HG02870 (cell line): ENCODE measurements at regions not wholly inside any gene's neighbourhood (a gene's known extent, or its start where the extent isn't known, plus 50 kb on each side); places are given as distances from the start of the nearest gene placed in this dataset.
A peak's percentile ranks its signal among the peaks of the same experiment; 100 is the strongest.
"Not testable (repeated sequence)": the region's sequence is repeated elsewhere in the genome, so short reads cannot be mapped to it uniquely, and the experiment has no call there.

Experiments
- ATAC-seq: cut with Tn5 transposase; IDR thresholded peaks from one replicate; pipeline ENCODE4 v1.9.1; 2021; ENCODE audit warnings: mild to moderate bottlenecking, moderate library complexity; ENCODE audit not compliant: unreplicated experiment

DNA sequence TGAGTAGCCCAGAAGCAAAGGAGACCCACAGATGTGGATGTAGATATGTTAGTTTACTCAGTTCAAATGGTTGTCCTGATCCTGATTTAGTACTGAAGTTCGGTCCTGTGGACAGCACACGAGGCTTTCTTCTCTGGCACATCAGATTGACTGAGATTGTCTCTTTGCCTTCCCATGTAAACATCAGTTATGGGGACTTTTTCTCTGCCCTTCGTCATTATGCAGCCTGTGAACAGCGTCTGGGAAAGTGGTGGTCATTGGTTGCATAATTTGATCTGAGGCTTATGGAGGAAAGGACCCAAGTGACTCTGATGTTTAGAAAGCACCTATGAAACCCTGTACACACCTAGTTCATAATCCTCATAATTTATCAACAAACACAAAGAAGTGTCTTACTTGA, 264.5 kb upstream of the SGCG start:
- not testable (repeated sequence) for ATAC-seq

DNA sequence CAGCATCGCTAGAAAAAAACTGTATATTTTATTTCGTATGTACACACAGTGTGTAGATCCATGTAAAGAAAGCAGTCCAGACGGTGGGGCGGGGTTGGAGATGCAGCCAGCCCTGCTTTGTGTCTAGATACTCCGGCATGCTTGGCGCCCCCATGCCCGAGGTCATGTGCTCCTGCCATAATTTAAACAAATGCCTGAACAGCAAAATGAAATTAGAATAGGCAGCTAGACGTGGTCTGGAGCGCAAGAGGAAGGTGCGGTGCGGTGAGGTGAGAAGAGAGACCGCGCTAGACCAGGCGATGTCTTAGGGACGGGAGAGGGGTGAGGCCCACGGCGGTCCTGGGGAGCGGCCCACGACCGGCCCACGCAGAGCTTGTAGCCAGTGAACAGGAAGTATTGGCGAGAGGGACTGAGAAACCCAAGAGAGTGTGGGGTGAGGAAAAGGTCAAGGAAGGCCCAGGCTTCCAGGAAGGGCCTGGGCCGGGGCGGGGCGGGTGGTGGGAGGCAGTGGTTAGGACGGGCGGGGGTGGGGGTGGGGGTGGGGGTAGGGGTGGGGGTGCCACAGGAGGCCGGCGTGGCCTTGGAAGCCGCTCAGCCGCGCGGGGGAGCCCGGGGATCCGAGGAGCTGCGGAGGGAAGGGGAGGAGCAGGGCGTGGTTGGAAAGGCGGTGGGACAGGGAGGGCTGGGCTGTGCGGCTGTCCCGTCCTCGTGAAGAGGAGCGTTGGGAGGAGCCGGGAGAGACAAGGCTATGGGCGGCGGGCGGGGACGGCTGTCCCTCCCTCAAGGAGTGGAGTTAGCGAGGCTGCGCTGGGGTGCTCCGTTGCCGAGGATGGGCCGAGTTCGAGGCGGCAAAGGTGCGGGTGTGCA, 254.7 kb upstream of the SGCG start:
- peak; percentile 22 for ATAC-seq

DNA sequence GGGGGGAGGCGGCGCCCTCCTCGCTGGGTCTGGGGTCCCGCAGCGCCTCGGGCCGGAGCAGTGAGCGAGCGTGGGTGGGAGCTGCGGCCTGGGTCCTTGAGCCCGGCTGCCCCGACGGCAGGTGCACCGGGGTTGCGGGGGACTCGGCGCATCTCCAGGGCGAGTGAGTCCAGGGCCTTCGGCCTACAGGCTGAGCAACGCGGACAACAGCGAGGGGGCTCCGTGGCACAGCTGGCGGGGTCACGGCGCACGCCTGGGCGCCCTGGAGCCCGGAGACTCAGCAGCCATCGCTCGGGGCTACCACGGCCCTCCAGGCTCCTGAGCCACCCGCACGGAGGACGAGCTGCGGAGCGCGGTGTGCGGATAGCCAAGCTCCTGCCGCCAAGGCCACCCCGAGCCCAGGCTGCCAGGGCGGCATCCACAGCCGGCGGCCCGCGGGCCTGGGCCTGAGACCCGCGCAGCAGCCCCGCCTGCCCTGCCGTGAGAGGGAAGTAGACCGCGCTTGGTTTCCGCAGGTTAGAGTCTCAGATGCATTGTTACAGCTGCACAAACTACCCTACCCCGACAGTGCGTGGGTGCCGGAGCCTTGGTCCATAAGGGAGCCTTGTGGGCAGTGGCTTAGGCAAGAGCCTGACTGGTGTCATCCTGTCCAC, 253.9 kb upstream of the SGCG start:
- ATAC-seq: peak; percentile 69

- ATAC-seq: not testable (repeated sequence)
Measured at GRCh38 chr13:22927845-22928244, 252.9 kb upstream of the SGCG start.

- no peak for ATAC-seq
Measured at GRCh38 chr13:22929381-22930126, 251.2 kb upstream of the SGCG start.

GRCh38 chr13:22931576-22931975, 249.2 kb upstream of the SGCG start:
- ATAC-seq: no peak

DNA sequence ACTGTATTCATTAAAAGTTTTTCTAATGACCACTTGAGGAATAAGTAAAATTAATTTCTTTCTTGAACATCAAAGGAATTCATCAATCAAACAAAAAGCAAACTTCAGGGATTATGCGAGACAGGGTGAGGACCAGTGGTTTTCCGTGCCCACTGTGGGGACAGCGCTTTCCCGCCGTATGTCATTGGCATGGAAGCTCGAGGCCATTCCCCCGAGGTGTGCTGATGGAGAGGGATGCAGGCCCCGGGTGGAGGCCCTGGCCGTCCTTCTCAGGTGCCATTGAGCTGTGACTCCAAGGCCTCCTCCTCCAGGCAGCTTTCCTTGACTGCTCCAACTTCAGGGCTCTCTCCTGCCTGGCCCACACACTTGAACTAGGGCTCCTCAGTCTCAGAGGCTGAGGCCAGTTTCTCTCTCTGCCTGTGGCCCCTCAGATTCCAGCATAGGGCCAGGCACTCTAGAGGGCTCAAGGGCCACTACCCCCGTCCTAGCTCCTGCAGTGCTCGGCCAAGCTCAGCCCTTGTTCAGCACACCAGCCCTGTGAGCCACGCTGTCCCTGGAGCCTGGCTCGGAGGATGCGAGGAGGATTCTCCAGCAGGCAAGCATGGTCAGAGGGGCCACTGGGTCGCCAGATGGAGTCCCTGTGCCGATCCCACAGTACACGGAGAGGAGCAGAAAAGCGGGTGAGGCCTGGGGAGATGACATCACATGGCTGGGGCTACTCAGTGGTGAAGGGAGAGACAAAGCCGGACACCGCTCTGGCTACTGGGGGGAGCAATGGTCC, 248.0 kb upstream of the SGCG start:
- ATAC-seq: not testable (repeated sequence)

DNA sequence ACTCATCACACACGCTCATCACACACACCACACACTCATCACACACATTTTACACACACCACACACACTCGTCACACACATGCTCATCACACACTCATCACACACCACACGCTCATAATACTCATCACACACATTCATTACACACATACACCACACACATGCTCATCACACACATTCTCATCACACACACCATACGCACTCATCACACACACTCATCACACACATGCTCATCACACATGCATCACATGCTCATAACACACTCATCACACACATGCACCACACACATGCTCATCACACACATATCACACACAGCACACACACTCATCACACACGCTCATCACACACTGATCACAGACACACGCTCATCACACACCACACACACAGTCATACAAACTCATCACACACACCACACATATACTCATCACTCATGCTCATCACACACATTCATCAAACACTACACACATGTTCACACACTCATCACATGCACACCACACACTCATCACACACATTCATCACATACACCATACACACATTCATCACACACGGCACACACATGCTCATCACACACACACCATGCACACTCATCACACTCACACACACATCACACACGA, 247.1 kb upstream of the SGCG start:
- ATAC-seq: no peak

DNA sequence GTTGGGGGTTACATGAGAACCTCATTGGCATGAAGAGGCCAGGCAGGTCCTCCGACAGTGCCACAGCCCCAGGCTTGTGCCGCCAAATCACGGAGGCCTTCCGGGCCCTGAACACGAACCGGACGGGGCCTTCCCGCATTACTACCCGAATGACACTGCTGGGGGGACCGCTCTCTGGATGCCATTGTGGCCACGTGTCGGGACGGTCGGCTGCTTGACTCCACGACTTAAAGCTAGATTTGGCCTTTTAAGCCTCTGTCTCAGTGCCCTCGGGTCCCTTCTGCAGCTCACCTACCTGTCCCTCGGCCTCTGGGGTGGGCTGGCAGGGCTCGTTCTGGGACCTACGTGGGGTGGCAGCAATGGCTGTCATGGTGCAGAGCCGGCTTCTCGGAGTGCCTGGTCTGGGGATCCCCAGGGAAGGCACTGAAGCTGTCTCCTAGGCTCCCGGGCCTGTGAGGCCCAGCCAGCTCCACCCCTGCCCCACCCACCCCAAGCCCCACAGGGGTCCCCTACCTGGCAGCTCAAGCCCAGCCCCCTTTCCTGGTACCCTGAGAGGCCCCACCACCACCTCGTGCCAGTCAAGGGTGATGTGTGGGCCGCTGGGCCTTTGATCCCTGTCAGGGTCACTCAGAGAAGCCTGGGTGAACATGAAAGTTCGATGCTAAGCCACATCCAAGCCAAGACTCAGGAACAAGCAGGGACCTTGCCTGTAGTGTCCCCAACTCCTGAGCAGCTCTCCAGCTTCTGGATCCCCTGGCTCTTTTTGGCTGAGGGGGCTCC, 245.8 kb upstream of the SGCG start:
- no peak for ATAC-seq

DNA sequence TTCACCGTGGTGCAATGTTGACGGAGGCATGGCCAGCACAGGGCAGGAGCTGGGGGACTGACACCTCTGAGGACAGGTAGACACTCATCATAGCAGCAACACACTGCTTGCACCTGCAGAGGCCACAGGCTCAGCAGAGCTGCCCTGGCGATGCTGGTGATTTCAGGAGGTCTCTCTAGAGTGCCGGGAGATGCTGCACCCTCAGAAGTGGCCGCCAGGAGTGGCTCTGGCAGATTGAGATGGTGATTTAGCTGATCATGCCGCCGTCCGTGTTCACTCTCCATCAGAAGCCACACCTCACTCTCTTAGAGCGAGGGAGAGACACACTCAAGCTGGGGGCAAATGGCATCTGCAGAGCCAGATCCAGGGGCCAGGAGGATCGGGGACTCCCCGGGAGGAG, 244.6 kb upstream of the SGCG start:
- no peak for ATAC-seq

- ATAC-seq: no peak
Measured at GRCh38 chr13:22937241-22937640, 243.5 kb upstream of the SGCG start.

DNA sequence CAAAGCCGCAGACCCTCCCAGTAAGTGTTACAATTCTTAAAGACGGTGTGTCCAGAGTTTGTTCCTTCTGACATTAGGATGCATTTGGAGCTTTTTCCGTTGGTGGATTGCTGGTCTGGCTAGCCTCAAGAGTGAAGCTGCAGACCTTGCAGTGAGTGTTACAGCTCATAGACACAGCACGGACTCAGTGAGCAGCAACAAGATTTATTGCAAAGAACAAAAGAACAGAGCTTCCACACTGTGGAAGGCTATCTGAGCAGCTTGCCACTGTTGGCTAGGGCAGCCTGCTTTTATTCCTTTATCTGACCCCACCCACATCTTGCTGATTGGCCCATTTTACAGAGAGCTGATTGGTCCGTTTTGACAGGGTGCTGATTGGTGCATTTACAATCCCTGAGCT, 242.8 kb upstream of the SGCG start:
- ATAC-seq: no peak

DNA sequence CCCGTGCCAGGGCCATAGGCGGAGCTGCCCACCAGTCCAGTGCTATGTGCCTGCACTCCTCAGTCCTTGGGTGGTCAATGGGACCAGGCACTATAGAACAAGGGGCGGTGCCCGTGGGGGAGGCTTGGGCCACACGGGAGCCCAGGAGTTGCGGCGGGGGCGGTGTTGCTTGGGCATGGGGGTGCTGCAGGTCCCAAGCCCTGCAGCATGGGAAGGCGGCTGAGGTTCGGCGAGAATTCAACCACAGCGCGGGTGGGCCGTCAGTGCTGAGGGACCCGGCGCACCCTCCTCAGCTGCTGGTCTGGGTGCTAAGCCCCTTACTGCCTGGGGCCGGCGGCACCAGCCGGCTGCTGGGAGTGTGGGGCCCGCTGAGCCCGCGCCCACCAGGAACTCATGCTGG, 242.2 kb upstream of the SGCG start:
- ATAC-seq: no peak

GRCh38 chr13:22939157-22939556, 241.6 kb upstream of the SGCG start:
- ATAC-seq: no peak

DNA sequence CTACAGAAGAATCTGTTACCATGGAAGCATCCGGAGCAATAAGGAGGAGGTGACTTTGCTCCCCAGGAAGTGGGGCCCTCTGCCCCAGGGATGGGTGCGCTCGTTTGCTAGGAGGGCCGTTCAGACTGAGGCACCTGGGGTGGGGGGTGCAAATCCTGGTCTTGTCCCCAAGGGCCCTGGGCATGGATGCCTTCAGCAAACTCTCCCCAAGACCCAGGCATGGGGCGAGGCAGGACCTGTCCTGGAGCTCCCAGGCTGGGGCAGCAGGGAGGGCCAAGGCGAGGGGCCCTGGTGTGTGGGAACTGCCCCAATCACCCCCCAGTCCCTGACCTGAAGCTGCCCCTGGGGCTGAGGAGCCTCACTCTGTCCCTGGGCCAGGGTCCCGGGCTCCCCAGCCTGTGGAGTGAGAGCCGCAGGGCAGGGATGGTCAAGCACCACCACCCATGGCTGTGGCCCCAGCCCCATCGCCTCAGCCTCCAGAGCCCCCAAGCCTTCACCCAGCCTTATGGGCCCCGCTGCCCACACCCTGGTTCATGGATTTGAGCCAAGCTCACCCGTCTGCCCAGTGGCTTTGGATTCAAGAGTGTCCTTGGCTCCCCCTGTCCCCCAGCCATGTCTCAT, 240.6 kb upstream of the SGCG start:
- ATAC-seq: no peak

- ATAC-seq: no peak
Measured at GRCh38 chr13:22940736-22941135, 240.0 kb upstream of the SGCG start.

DNA sequence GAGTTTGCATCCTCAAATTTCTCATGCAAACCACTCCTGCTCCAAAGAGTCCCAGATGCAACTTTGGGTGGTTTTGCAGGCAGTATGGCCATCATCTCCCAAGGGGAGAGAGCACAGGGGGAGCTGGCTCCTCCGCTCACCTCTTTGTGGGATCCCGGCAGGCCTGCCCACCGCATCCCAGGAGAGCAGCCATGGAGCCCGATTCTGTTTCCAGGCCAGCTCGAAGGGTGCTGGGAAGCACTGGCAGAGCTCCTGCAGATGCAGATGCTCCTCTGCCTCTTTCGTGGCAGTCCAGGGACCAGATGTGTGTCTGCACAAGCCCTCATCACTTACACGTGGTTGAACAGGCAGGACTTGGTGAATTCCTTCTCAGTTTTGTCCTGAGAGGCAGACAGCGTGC, 239.3 kb upstream of the SGCG start:
- not testable (repeated sequence) for ATAC-seq

GRCh38 chr13:22942831-22943230, 237.9 kb upstream of the SGCG start:
- ATAC-seq: not testable (repeated sequence)

GRCh38 chr13:22944378-22944777, 236.4 kb upstream of the SGCG start:
- ATAC-seq: no peak
